WI38 (cell line): ENCODE measurements at regions not wholly inside any gene's neighbourhood (a gene's known extent, or its start where the extent isn't known, plus 50 kb on each side); places are given as distances from the start of the nearest gene placed in this dataset.

Experiments
- H3K4me3 ChIP-seq: 2 replicates; pipeline ENCODE4 v1.5.1; 2011; ENCODE audit warnings: low read depth, mild to moderate bottlenecking, control low read depth, low read length
- TF ChIP-seq, protein P1 (sequence below): IDR thresholded peaks from 2 replicates; pipeline ENCODE4 v1.5.1; 2012; ENCODE audit warnings: low read depth, mild to moderate bottlenecking, control low read depth, low read length

DNA sequence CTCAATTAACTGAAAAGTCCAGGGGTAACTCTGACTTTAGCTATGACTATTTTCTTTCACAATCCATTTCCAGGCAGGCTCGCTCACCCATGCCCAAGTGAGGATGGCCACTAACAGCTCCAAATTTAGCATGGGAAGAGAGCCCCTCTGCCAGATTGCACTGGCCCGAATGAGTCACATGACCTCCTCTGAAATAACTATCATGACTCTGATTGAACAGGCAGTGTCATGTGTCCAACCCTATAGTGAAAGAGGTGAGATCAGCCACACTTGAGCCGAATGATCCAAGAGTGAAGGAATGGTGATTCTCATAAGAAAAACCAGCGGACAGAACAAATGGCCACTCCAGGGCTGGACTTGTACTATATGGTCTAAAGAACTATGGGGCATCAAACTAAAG is 242.3 kb downstream of the NSG2 start:
- no peak overlapping the region for H3K4me3 ChIP-seq
- TF ChIP-seq, protein P1, sequence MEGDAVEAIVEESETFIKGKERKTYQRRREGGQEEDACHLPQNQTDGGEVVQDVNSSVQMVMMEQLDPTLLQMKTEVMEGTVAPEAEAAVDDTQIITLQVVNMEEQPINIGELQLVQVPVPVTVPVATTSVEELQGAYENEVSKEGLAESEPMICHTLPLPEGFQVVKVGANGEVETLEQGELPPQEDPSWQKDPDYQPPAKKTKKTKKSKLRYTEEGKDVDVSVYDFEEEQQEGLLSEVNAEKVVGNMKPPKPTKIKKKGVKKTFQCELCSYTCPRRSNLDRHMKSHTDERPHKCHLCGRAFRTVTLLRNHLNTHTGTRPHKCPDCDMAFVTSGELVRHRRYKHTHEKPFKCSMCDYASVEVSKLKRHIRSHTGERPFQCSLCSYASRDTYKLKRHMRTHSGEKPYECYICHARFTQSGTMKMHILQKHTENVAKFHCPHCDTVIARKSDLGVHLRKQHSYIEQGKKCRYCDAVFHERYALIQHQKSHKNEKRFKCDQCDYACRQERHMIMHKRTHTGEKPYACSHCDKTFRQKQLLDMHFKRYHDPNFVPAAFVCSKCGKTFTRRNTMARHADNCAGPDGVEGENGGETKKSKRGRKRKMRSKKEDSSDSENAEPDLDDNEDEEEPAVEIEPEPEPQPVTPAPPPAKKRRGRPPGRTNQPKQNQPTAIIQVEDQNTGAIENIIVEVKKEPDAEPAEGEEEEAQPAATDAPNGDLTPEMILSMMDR, result no peak

DNA sequence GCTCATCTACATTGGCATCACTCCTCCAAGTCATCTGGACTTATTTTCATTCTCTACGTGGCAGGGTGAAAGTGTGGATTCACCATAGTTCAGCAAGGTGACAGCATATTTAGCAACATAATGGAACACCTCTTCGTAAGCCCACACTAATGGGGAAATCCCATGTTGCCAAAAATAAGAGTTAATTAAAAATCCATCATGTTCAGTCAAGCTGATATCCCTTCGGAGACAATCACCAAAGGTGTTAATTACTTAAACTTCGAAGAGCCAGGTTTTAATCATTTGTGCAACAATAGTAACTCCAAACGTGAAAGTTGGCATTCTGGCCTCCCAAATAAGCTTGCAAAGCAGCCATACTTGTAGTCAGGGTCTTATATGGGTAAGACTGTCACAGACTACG is 242.9 kb downstream of the NSG2 start:
- H3K4me3 ChIP-seq, result no peak overlapping the region
- TF ChIP-seq, protein P1, result no peak

DNA sequence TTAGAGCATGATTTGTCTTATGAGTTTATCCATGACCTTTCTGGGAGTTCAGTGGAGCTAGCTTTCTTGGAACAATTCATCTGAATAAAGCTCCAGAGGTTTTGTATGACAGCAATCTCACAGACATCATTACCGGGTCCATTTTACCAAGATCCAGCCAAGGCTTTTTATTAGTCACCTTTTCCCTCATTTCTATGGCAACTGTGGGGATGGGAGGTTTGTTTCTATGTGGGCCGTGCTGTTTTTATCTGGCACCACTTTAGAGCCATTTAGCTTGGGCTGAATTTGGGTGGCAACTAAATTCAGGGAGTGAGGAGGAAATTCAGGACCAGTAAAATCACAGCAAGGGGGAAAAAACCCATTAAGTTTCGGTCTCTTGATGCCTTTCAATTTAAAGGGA is 245.7 kb downstream of the NSG2 start:
- no peak overlapping the region for H3K4me3 ChIP-seq
- TF ChIP-seq, protein P1, result no peak

DNA sequence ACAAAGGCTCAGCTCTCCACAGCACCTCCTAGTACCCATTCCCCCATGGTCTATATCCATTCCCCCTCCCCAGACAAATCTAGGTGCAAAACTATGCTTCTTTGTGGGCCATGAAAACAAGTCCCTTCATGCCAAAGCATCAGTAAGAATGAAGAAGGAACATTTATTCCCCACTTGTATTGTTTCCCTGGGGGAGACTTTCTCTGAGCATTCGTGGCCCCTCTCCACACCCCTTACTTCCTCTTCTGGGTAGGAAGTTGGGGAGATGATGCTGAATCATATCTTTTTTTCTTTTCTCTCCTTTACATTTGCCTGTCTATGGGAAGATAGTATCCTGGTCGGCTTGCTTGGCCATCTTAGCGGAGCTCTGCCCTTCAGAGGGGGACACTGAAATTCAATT is 246.8 kb downstream of the NSG2 start:
- TF ChIP-seq, protein P1, result no peak
- no peak overlapping the region for H3K4me3 ChIP-seq

DNA sequence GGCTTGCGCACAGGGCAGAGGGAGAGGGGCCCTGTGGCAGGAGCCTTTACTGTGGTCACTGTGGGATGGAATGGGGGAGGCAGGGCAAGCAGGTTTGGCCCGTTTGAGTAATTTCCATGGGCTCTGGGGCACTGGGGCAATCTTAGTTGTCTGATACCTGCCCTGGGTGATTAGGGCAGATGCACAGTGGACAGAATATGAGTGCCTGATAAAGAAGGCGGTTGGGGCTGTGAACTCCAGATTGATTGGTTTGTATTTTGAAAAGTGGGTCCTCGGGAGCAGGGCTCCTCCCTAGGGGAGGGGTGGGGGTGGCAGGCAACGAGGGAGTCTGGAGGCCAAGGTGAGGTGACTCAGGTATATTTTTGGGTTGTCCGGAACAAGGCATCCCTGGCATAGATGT is 247.5 kb downstream of the NSG2 start:
- no peak overlapping the region for H3K4me3 ChIP-seq
- TF ChIP-seq, protein P1, result no peak

DNA sequence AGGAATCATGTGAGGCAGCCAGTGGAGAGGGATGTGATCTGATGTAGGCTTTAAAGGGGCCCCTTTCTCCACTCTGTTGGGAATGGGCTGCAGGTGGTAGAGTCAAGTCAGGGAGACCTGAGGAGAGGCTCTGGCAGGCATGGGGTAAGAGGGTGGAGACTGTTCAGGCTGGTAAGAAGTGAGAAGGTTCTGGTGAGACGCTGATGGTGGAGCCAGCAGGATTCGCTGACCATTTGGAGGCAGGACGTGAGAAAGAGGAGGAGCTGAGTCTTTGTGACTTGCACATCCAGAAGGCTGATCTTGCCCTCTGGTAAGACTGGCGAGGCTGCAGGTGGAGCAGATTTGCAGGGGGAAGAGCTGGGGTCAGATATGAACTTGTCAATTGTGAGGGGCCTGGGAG is 248.0 kb downstream of the NSG2 start:
- TF ChIP-seq, protein P1, result no peak
- no peak overlapping the region for H3K4me3 ChIP-seq

DNA sequence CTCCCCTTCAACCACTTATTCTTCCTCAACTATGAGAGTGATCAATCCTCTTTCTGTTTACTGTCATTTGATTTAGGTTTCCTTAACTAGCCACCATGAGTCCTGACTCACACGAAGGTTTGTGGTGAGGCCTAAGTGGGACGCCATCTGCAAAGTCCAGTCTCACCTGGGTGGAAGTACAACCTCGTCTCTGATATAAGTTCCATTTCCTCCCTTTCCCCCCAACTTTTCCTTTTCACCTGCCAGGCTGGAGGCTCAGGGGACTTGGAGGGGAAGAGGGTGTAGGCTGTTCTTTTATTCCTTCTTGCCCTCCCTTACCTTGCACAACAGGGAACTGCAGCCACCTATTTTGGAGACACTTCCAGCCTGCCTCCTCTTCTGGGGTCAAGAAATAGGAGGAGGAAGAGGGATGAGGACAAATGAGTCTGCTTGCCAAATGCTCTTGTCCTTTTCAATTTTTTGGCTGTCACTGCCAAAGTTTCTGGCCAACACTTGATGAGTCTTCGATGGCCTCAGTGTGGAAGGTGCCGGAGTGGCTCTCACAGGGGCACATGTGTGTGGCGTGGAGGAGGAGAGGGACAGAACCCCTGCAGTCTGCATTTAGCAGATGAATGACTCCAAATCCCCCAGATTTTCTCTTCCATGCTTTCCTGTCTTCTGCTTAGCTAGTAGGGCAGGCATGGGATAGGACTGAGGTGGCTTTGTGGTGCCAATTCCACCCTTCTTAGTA is 249.6 kb downstream of the NSG2 start:
- no peak overlapping the region for H3K4me3 ChIP-seq
- TF ChIP-seq, protein P1, result no peak
